A549 (cell line): ENCODE measurements at regions not wholly inside any gene's neighbourhood (a gene's known extent, or its start where the extent isn't known, plus 50 kb on each side); places are given as distances from the start of the nearest gene placed in this dataset.

ENCODE experiments used
- CBX2 ChIP-seq: fragments of 200-600 bp; sonication (generic); IDR thresholded peaks from 2 replicates; pipeline ENCODE4 v1.6.1; 2016; ENCODE audit warnings: low read depth, mild to moderate bottlenecking, borderline replicate concordance
- MAFK ChIP-seq: fragments of 450-650 bp; IDR thresholded peaks from 2 replicates; pipeline ENCODE4 v1.6.1; 2014; ENCODE audit not compliant: partially characterized antibody
- TF ChIP-seq, protein P1 (sequence below): fragments of >200 bp; sonication (Bioruptor Twin); formaldehyde crosslinking; IDR thresholded peaks from 3 replicates; pipeline ENCODE4 v1.5.1; 2016

DNA sequence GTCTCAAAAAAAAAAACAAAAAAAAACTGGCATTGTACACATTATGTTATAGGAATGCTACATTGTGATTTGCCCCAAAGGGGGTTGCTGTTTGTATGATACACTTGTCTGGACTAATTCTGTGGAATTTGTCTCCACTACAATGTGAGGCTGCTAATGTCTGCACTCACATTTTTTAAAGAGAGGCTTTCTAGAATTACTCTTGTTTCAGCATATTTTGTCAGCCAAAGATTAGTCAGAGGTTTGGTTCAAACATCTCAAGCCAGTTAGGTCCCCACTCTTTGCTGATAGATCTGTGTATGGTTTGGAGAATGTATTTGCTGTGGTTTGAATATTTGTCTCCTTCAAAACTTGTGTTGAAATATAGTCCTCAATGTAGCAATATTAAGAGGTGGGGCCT lies 59.3 kb upstream of the ZNF169 start:
- TF ChIP-seq, protein P1, sequence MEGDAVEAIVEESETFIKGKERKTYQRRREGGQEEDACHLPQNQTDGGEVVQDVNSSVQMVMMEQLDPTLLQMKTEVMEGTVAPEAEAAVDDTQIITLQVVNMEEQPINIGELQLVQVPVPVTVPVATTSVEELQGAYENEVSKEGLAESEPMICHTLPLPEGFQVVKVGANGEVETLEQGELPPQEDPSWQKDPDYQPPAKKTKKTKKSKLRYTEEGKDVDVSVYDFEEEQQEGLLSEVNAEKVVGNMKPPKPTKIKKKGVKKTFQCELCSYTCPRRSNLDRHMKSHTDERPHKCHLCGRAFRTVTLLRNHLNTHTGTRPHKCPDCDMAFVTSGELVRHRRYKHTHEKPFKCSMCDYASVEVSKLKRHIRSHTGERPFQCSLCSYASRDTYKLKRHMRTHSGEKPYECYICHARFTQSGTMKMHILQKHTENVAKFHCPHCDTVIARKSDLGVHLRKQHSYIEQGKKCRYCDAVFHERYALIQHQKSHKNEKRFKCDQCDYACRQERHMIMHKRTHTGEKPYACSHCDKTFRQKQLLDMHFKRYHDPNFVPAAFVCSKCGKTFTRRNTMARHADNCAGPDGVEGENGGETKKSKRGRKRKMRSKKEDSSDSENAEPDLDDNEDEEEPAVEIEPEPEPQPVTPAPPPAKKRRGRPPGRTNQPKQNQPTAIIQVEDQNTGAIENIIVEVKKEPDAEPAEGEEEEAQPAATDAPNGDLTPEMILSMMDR: no peak
- TF ChIP-seq CBX2 (no peak), MAFK (no peak)
